Sigmoid colon (tissue), 6 donors: ENCODE measurements at regions not wholly inside any gene's neighbourhood (a gene's known extent, or its start where the extent isn't known, plus 50 kb on each side); places are given as distances from the start of the nearest gene placed in this dataset.

Experiments
- DNase-seq: peaks from one replicate; pipeline ENCODE4 v3.0.0-alpha.2; 2019
- H3K27ac ChIP-seq, 4 donors: fragments of 200-600 bp; sonication (generic); one replicate each; pipeline ENCODE4 v1.5.1; 2016 to 2019; ENCODE audit warnings: mild to moderate bottlenecking in 1 of 4
- H3K27me3 ChIP-seq, 3 donors: fragments of 200-600 bp; sonication (generic); one replicate each; pipeline ENCODE4 v1.5.1; 2019; ENCODE audit warnings: mild to moderate bottlenecking in 1 of 3
- H3K36me3 ChIP-seq, 4 donors: fragments of 200-600 bp; sonication (generic); one replicate each; pipeline ENCODE4 v1.5.1; 2016 to 2019
- H3K4me1 ChIP-seq, 4 donors: fragments of 200-600 bp; sonication (generic); one replicate each; pipeline ENCODE4 v1.5.1; 2017 to 2019
- H3K4me3 ChIP-seq, 4 donors: fragments of 200-600 bp; sonication (generic); one replicate each; pipeline ENCODE4 v1.5.1; 2017 to 2019; ENCODE audit warnings: mild to moderate bottlenecking in 2 of 4, moderate library complexity in 1 of 4
- H3K9me3 ChIP-seq, 4 donors: fragments of 200-600 bp in 3 of 4; sonication (generic) in 3 of 4; one replicate each; pipeline versions ENCODE4 v1.5.1 to v1.6.1; 2013 to 2019
- EP300 ChIP-seq, 4 donors: sonication (generic); formaldehyde crosslinking; IDR thresholded peaks; one replicate each; pipeline ENCODE4 v1.6.1; 2017; ENCODE audit warnings: antibody characterized with exemption in 4 of 4
- POLR2A ChIP-seq, 2 donors: fragments of 450-650 bp; IDR thresholded peaks; one replicate each; pipeline ENCODE4 v1.6.1; 2016; ENCODE audit warnings: antibody characterized with exemption in 2 of 2, mild to moderate bottlenecking in 2 of 2, moderate library complexity in 2 of 2
- POLR2AphosphoS5 ChIP-seq, 4 donors: sonication (generic); formaldehyde crosslinking; IDR thresholded peaks; one replicate each; pipeline ENCODE4 v1.6.1; 2017; ENCODE audit warnings: antibody characterized with exemption in 4 of 4
- WGBS, 2 donors: extraction: QIAGEN DNeasy Blood & Tissue Kit; methylation state at CpG; one replicate each; pipeline ENCODE4 v1.1.7; 2013; 5-methylcytosine and 5-hydroxymethylcytosine counted together
- intact Hi-C: fragments of 100-400 bp; cut with DNase I; formaldehyde crosslinking; loops from one replicate; pipeline ENCODE4 v1.15.1; 2023
- TF ChIP-seq, protein P1 (sequence below), 4 experiments: fragments of 450-650 bp in 3 of 4; fragments of 200-600 bp in 1 of 4; IDR thresholded peaks; one replicate each; pipeline ENCODE4 v1.5.1; 2016 to 2019; ENCODE audit warnings: antibody characterized with exemption in 4 of 4, mild to moderate bottlenecking in 3 of 4, moderate library complexity in 2 of 4
- donor health status: healthy with polysubstance abuse.
- donor health status: healthy.

DNA sequence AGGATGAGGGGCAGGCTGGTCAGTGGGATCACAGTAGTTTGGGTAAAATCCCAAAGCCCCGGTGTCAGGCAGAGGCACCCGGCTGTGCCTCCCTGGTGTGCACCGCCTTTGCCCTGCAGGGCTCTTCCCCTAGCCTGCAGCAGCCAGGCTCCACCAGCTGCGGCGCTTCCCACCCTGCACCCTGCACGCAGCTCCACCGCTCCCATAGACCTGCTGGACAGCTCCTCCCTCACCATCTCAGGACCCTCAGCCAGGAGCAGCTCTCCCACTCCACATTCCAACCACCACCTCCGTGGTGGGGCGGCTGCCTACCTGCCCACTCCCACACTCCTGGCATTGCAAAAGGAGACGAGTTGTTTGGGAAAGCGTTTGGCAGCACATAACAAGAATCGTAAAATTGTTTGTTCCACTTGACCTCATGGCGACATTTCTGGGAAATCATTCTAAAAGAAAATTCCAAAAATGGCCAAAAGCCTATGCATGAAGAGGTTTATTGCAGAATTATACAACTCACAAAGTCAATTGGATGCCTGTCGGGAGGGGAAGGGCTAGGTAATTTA is 287.4 kb upstream of the HDAC4 start:
- intact Hi-C loops, result no loop called here
- no peak for TF ChIP-seq POLR2AphosphoS5 (IDR thresholded peaks at IDR 0.05)
- TF ChIP-seq, protein P1, sequence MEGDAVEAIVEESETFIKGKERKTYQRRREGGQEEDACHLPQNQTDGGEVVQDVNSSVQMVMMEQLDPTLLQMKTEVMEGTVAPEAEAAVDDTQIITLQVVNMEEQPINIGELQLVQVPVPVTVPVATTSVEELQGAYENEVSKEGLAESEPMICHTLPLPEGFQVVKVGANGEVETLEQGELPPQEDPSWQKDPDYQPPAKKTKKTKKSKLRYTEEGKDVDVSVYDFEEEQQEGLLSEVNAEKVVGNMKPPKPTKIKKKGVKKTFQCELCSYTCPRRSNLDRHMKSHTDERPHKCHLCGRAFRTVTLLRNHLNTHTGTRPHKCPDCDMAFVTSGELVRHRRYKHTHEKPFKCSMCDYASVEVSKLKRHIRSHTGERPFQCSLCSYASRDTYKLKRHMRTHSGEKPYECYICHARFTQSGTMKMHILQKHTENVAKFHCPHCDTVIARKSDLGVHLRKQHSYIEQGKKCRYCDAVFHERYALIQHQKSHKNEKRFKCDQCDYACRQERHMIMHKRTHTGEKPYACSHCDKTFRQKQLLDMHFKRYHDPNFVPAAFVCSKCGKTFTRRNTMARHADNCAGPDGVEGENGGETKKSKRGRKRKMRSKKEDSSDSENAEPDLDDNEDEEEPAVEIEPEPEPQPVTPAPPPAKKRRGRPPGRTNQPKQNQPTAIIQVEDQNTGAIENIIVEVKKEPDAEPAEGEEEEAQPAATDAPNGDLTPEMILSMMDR (IDR thresholded peaks at IDR 0.05), result no peak
- TF ChIP-seq POLR2A (IDR thresholded peaks at IDR 0.05), result no peak
- TF ChIP-seq EP300 (IDR thresholded peaks at IDR 0.05), result no peak
- Histone ChIP-seq H3K27me3 (peaks cover 0 to 7% (median 0%) of the 10 kb centered on the region in 3 donors), H3K4me1 (no peaks in the 10 kb centered on the region), H3K9me3 (peaks cover 0 to under 1% (median 0%) of the 10 kb centered on the region in 4 donors), H3K4me3 (no peak overlapping the region), H3K27ac (no peak overlapping the region), H3K36me3 (no peaks in the 10 kb centered on the region)
- 38 to 56% methylated on average over 14 of the region's 14 CpGs for WGBS, 2 donors
- DNase-seq, result no peak

DNA sequence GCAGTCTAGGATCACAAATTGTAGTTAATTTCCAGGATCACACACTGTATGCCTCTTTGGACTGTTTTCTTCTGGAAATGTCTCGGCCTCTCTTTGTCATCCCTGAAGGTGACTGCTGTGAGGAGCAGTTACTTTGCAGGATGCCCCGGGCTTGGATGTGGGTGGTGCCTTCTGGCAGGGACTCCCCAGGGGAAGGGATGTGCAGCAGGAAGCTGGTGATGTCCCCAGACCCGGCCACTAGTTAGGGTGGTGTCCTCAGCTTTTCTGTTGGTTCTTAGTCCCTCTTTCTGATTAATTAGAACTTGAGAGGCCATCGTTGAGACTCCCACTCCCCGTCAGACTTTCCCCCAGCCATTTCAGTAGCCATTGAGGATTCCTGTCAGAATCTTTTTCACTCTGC is 286.6 kb upstream of the HDAC4 start:
- Histone ChIP-seq H3K9me3 (peaks cover 0 to 4% (median 0%) of the 10 kb centered on the region in 4 donors), H3K36me3 (no peaks in the 10 kb centered on the region), H3K4me3 (no peak overlapping the region), H3K27me3 (peaks cover 0 to 7% (median 0%) of the 10 kb centered on the region in 3 donors), H3K4me1 (no peaks in the 10 kb centered on the region), H3K27ac (no peak overlapping the region)
- WGBS, 2 donors, result 67 to 81% methylated on average over 5 of the region's 5 CpGs
- TF ChIP-seq, protein P1 (IDR thresholded peaks at IDR 0.05), result no peak
- TF ChIP-seq EP300 (IDR thresholded peaks at IDR 0.05), result no peak
- TF ChIP-seq POLR2A (IDR thresholded peaks at IDR 0.05), result no peak
- no peak for TF ChIP-seq POLR2AphosphoS5 (IDR thresholded peaks at IDR 0.05)
- intact Hi-C loops, result no loop called here
- DNase-seq, result no peak

DNA sequence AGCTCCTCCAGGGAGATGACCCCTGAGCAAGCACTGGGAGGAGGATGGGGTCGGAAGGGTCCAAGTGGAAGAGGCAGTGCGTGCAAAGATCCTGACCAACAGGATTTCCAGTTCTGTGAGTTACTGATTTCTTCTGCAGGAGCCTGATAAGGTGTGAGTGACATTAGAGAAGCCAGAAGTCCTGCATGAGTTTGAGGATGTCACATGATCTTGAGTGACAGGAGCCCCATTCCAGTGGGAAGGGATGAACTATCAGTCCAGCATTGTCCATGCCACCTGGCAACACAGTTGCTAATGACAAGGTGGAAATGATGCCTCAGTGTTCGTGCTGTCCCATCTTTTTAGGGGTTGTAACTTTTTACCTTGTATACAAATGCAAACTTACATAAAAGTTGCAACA is 285.1 kb upstream of the HDAC4 start:
- intact Hi-C loops, result no loop called here
- WGBS, 2 donors, result 56 to 57% methylated on average over 3 of the region's 3 CpGs
- peaks cover 0 to 7% (median 0%) of the 10 kb centered on the region in 3 donors for H3K27me3 ChIP-seq

DNA sequence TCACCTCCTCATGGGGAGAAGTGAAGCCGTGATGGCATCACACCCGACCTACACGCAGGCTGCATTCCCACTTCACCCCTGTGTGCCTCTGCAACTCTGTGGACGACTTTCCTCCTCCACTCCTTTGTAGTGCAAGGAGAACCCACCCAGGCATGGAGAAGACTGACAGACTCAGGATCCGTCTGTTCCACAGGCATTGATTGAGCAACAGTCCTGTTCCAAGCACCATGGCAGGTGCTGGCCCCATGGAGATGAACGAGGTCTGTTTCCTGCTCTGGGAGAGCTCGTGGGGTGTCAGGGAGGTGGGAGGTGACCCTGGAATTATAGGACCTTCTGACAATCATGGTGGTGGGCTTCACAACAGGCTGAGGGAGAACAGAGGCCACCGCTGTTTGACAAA is 284.7 kb upstream of the HDAC4 start:
- peaks cover 0 to 7% (median 0%) of the 10 kb centered on the region in 3 donors for H3K27me3 ChIP-seq
- no peaks in the 10 kb centered on the region for H3K4me1 ChIP-seq
- no peaks in the 10 kb centered on the region for H3K36me3 ChIP-seq
- H3K9me3 ChIP-seq, result peaks cover 0 to 4% (median 0%) of the 10 kb centered on the region in 4 donors
- intact Hi-C loops, result no loop called here
- WGBS, 2 donors, result 72 to 77% methylated on average over 8 of the region's 8 CpGs
- H3K4me3 ChIP-seq, result no peak overlapping the region
- DNase-seq, result no peak
- TF ChIP-seq, protein P1 (IDR thresholded peaks at IDR 0.05), result no peak
- TF ChIP-seq POLR2A (IDR thresholded peaks at IDR 0.05), result no peak
- TF ChIP-seq EP300 (IDR thresholded peaks at IDR 0.05), result no peak
- TF ChIP-seq POLR2AphosphoS5 (IDR thresholded peaks at IDR 0.05), result no peak
- no peak overlapping the region for H3K27ac ChIP-seq

More for the DNA sequence above, 285.1 kb upstream of the HDAC4 start:
- no peaks in the 10 kb centered on the region for H3K36me3 ChIP-seq
- no peak overlapping the region for H3K4me3 ChIP-seq
- TF ChIP-seq POLR2A (IDR thresholded peaks at IDR 0.05) (no peak), EP300 (IDR thresholded peaks at IDR 0.05) (no peak), POLR2AphosphoS5 (IDR thresholded peaks at IDR 0.05) (no peak)
- TF ChIP-seq, protein P1 (IDR thresholded peaks at IDR 0.05), result no peak
- no peak overlapping the region for H3K27ac ChIP-seq
- H3K4me1 ChIP-seq, result no peaks in the 10 kb centered on the region
- H3K9me3 ChIP-seq, result peaks cover 0 to 4% (median 0%) of the 10 kb centered on the region in 4 donors
- DNase-seq, result no peak

DNA sequence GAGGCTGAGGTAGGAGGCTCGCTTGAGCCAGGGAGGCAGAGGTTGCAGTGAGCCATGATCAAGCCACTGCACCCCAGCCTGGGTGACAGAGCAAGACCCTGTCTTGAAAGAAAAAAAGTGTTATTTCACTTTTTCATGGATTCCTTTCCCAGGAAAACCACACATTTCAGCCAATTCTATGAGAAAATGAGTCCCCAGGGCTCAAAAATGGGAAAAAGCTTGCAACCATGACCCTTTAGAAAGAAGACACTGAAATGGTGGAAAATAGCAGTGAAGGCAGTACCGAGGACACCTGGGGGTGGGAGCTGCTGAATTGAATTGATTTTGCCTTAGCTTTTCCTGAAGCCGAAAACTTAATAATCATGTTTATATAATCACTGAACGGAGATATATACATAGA is 284.2 kb upstream of the HDAC4 start:
- no peak for DNase-seq
- H3K36me3 ChIP-seq, result no peaks in the 10 kb centered on the region
- 86 to 89% methylated on average over 4 of the region's 4 CpGs for WGBS, 2 donors

More for the DNA sequence above, 284.2 kb upstream of the HDAC4 start:
- Histone ChIP-seq H3K4me3 (no peak overlapping the region), H3K9me3 (peaks cover 0 to 4% (median 0%) of the 10 kb centered on the region in 4 donors), H3K27ac (no peak overlapping the region), H3K27me3 (peaks cover 0 to 7% (median 0%) of the 10 kb centered on the region in 3 donors), H3K4me1 (no peaks in the 10 kb centered on the region)
- TF ChIP-seq POLR2A (IDR thresholded peaks at IDR 0.05) (no peak), POLR2AphosphoS5 (IDR thresholded peaks at IDR 0.05) (no peak), EP300 (IDR thresholded peaks at IDR 0.05) (no peak)
- TF ChIP-seq, protein P1 (IDR thresholded peaks at IDR 0.05), result no peak
- intact Hi-C loops, result no loop called here
